K562 (cell line): ENCODE measurements at regions not wholly inside any gene's neighbourhood (a gene's known extent, or its start where the extent isn't known, plus 50 kb on each side); places are given as distances from the start of the nearest gene placed in this dataset.

Experiments used
- CREB1 ChIP-seq, 2 experiments: sonication (generic) in 1 of 2; formaldehyde crosslinking in 1 of 2; IDR thresholded peaks; 2 replicates each; pipeline versions ENCODE4 v1.6.1 to v1.8.0; 2012 to 2022; ENCODE audit warnings: inconsistent platforms in 1 of 2, mild to moderate bottlenecking in 1 of 2, missing genetic modification reagents in 1 of 2, moderate library complexity in 1 of 2
- KAT8 ChIP-seq: fragments of 450-650 bp; IDR thresholded peaks from 2 replicates; pipeline ENCODE4 v1.6.1; 2016; ENCODE audit warnings: low read depth, mild to moderate bottlenecking
- MYC ChIP-seq, 2 experiments: fragments of 250-450 bp in 1 of 2; sonication (Bioruptor Pico) in 1 of 2; IDR thresholded peaks; 2 replicates each; pipeline versions ENCODE4 v1.5.1 to v1.6.1; 2012 to 2021; ENCODE audit warnings: low read depth in 2 of 2, borderline replicate concordance in 1 of 2, improper control_type of control experiment in 1 of 2, low read length in 1 of 2, mild to moderate bottlenecking in 1 of 2, moderate library complexity in 1 of 2
- POLR2A ChIP-seq: fragments of 450-650 bp; conservative IDR thresholded peaks from 2 replicates; pipeline ENCODE4 v1.6.1; 2016
- SMARCA4 ChIP-seq: fragments of 450-650 bp; IDR thresholded peaks from 2 replicates; pipeline ENCODE4 v1.6.1; 2016
- SNRNP70 ChIP-seq: fragments of 200-400 bp; formaldehyde crosslinking; optimal IDR thresholded peaks from 2 replicates; pipeline ENCODE3; 2017; ENCODE audit warnings: low read depth, low read length
- TEAD4 ChIP-seq, 2 experiments: sonication (generic) in 1 of 2; formaldehyde crosslinking in 1 of 2; IDR thresholded peaks; 2 replicates each; pipeline versions ENCODE4 v1.6.1 to v1.8.0; 2012 to 2022; ENCODE audit warnings: borderline replicate concordance in 1 of 2, inconsistent platforms in 1 of 2, low read length in 1 of 2, mild to moderate bottlenecking in 1 of 2, missing genetic modification reagents in 1 of 2
- ZNF239 ChIP-seq: fragments of 250-450 bp; sonication (Bioruptor Pico); IDR thresholded peaks from 2 replicates; pipeline ENCODE4 v1.4.0; 2020; ENCODE audit warnings: mild to moderate bottlenecking
- ZNF24 ChIP-seq: fragments of 450-650 bp; IDR thresholded peaks from 2 replicates; pipeline ENCODE4 v1.6.1; 2016
- TF ChIP-seq, protein P1 (sequence below): fragments of 250-450 bp; sonication (Bioruptor Pico); IDR thresholded peaks from 2 replicates; pipeline ENCODE4 v1.5.0; 2021
- TF ChIP-seq, protein P2 (sequence below), 3 experiments: IDR thresholded peaks in 2 of 3; conservative IDR thresholded peaks in 1 of 3; 2 replicates each; pipeline ENCODE4 v1.5.1; 2011 to 2012; ENCODE audit warnings: low read length in 3 of 3, mild to moderate bottlenecking in 3 of 3, control low read depth in 2 of 3, improper control_type of control experiment in 1 of 3, inconsistent platforms in 1 of 3, low read depth in 1 of 3, mixed read lengths in 1 of 3, moderate library complexity in 1 of 3; ENCODE audit not compliant: insufficient read depth in 2 of 3
- TF ChIP-seq, protein P3 (sequence below): sonication (generic); formaldehyde crosslinking; IDR thresholded peaks from 2 replicates; pipeline ENCODE4 v1.8.0; 2022; ENCODE audit warnings: mild to moderate bottlenecking, missing genetic modification reagents
- TF ChIP-seq, protein P4 (sequence below): sonication (generic); formaldehyde crosslinking; IDR thresholded peaks from 2 replicates; pipeline ENCODE4 v1.9.0; 2022; ENCODE audit warnings: mild to moderate bottlenecking, missing genetic modification reagents
- TF ChIP-seq, protein P5 (sequence below): fragments of 250-450 bp; sonication (Bioruptor Pico); IDR thresholded peaks from 2 replicates; pipeline ENCODE4 v1.4.0; 2020

DNA sequence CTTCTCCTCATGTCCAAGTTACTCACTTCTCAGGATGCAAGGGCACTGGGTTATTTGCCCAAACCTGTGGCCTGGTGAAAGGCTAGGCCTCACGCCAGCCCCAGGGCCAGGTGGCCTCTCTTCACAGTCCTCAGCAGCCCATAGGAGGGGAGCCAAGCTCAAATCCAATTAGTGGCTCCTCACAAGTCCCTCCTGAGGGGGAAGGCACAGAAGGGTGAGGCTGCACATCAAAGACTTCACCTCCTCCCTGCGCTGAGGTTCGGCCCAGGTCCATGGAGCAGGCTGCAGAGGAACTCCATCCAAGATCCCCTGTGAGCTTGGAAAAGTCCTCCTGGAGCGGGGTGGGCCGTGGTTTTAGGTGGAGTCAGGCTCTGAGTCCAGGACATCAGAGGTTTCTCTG is 320.0 kb downstream of the FOXL1 start:
- TF ChIP-seq TEAD4 (IDR thresholded peaks at IDR 0.05; ENCODE audit: low read length) (no peak), TEAD4 (CRISPR knock-in tag; IDR thresholded peaks at IDR 0.05; ENCODE audit: borderline replicate concordance) (no peak), SNRNP70 (no peak), CREB1 (IDR thresholded peaks at IDR 0.05) (no peak), CREB1 (CRISPR knock-in tag; IDR thresholded peaks at IDR 0.05) (no peak), POLR2A (no peak), MYC (IDR thresholded peaks at IDR 0.05; ENCODE audit: low read depth, low read length) (no peak), MYC (CRISPR knock-in tag; IDR thresholded peaks at IDR 0.05; ENCODE audit: borderline replicate concordance, low read depth) (no peak), KAT8 (no peak), SMARCA4 (no peak), ZNF239 (CRISPR knock-in tag) (no peak), ZNF24 (no peak)
- TF ChIP-seq, protein P1, sequence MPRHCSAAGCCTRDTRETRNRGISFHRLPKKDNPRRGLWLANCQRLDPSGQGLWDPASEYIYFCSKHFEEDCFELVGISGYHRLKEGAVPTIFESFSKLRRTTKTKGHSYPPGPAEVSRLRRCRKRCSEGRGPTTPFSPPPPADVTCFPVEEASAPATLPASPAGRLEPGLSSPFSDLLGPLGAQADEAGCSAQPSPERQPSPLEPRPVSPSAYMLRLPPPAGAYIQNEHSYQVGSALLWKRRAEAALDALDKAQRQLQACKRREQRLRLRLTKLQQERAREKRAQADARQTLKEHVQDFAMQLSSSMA (CRISPR knock-in tag), result no peak
- TF ChIP-seq, protein P2, sequence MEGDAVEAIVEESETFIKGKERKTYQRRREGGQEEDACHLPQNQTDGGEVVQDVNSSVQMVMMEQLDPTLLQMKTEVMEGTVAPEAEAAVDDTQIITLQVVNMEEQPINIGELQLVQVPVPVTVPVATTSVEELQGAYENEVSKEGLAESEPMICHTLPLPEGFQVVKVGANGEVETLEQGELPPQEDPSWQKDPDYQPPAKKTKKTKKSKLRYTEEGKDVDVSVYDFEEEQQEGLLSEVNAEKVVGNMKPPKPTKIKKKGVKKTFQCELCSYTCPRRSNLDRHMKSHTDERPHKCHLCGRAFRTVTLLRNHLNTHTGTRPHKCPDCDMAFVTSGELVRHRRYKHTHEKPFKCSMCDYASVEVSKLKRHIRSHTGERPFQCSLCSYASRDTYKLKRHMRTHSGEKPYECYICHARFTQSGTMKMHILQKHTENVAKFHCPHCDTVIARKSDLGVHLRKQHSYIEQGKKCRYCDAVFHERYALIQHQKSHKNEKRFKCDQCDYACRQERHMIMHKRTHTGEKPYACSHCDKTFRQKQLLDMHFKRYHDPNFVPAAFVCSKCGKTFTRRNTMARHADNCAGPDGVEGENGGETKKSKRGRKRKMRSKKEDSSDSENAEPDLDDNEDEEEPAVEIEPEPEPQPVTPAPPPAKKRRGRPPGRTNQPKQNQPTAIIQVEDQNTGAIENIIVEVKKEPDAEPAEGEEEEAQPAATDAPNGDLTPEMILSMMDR (IDR thresholded peaks at IDR 0.05 in 2 of 3, conservative IDR thresholded peaks at IDR 0.05 in 1 of 3; ENCODE audit: insufficient read depth in 2 of 3, low read depth in 1 of 3, low read length in 3 of 3), result no peak
- TF ChIP-seq, protein P3, sequence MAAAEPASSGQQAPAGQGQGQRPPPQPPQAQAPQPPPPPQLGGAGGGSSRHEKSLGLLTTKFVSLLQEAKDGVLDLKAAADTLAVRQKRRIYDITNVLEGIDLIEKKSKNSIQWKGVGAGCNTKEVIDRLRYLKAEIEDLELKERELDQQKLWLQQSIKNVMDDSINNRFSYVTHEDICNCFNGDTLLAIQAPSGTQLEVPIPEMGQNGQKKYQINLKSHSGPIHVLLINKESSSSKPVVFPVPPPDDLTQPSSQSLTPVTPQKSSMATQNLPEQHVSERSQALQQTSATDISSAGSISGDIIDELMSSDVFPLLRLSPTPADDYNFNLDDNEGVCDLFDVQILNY (CRISPR knock-in tag), result no peak
- TF ChIP-seq, protein P4, sequence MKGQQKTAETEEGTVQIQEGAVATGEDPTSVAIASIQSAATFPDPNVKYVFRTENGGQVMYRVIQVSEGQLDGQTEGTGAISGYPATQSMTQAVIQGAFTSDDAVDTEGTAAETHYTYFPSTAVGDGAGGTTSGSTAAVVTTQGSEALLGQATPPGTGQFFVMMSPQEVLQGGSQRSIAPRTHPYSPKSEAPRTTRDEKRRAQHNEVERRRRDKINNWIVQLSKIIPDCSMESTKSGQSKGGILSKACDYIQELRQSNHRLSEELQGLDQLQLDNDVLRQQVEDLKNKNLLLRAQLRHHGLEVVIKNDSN (CRISPR knock-in tag), result no peak
- TF ChIP-seq, protein P5, sequence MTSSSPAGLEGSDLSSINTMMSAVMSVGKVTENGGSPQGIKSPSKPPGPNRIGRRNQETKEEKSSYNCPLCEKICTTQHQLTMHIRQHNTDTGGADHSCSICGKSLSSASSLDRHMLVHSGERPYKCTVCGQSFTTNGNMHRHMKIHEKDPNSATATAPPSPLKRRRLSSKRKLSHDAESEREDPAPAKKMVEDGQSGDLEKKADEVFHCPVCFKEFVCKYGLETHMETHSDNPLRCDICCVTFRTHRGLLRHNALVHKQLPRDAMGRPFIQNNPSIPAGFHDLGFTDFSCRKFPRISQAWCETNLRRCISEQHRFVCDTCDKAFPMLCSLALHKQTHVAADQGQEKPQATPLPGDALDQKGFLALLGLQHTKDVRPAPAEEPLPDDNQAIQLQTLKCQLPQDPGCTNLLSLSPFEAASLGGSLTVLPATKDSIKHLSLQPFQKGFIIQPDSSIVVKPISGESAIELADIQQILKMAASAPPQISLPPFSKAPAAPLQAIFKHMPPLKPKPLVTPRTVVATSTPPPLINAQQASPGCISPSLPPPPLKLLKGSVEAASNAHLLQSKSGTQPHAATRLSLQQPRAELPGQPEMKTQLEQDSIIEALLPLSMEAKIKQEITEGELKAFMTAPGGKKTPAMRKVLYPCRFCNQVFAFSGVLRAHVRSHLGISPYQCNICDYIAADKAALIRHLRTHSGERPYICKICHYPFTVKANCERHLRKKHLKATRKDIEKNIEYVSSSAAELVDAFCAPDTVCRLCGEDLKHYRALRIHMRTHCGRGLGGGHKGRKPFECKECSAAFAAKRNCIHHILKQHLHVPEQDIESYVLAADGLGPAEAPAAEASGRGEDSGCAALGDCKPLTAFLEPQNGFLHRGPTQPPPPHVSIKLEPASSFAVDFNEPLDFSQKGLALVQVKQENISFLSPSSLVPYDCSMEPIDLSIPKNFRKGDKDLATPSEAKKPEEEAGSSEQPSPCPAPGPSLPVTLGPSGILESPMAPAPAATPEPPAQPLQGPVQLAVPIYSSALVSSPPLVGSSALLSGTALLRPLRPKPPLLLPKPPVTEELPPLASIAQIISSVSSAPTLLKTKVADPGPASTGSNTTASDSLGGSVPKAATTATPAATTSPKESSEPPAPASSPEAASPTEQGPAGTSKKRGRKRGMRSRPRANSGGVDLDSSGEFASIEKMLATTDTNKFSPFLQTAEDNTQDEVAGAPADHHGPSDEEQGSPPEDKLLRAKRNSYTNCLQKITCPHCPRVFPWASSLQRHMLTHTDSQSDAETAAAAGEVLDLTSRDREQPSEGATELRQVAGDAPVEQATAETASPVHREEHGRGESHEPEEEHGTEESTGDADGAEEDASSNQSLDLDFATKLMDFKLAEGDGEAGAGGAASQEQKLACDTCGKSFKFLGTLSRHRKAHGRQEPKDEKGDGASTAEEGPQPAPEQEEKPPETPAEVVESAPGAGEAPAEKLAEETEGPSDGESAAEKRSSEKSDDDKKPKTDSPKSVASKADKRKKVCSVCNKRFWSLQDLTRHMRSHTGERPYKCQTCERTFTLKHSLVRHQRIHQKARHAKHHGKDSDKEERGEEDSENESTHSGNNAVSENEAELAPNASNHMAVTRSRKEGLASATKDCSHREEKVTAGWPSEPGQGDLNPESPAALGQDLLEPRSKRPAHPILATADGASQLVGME, result no peak
